Kidney (tissue), 13 donors: ENCODE measurements at regions not wholly inside any gene's neighbourhood (a gene's known extent, or its start where the extent isn't known, plus 50 kb on each side); places are given as distances from the start of the nearest gene placed in this dataset.

Source experiments
- DNase-seq, 5 donors: peaks; one replicate each; pipeline ENCODE4 v3.0.0-alpha.2; 2013 to 2020
- FAIRE-seq: peaks from 2 replicates; lab custom pipeline; 2012; peaks lifted over from hg19 to GRCh38; lab: Jason Lieb, UNC
- H3K27ac ChIP-seq, 2 donors: one replicate each; pipeline ENCODE4 v1.7.0; 2013; ENCODE audit warnings: low read depth in 2 of 2, low read length in 2 of 2, inconsistent platforms in 1 of 2
- H3K27me3 ChIP-seq: one replicate; pipeline ENCODE4 v1.7.1; 2013; ENCODE audit warnings: low read length, inconsistent platforms; ENCODE audit not compliant: control insufficient read depth, insufficient read depth
- H3K36me3 ChIP-seq, 3 donors: one replicate each; pipeline versions ENCODE4 v1.7.0 to v1.7.1; 2013; ENCODE audit warnings: low read length in 3 of 3, control low read depth in 1 of 3, inconsistent platforms in 1 of 3; ENCODE audit not compliant: insufficient read depth in 3 of 3, control insufficient read depth in 2 of 3
- H3K4me1 ChIP-seq, 3 donors: one replicate each; pipeline versions ENCODE4 v1.7.0 to v1.7.1; 2013; ENCODE audit warnings: low read length in 3 of 3, inconsistent platforms in 1 of 3, low read depth in 1 of 3; ENCODE audit not compliant: control insufficient read depth in 2 of 3, insufficient read depth in 2 of 3
- H3K4me3 ChIP-seq, 3 donors: one replicate each; pipeline versions ENCODE4 v1.7.0 to v1.8.1; 2013; ENCODE audit warnings: low read length in 3 of 3, control low read depth in 1 of 3, inconsistent platforms in 1 of 3
- H3K9ac ChIP-seq, 3 donors: one replicate each; pipeline versions ENCODE4 v1.7.0 to v1.7.1; 2013; ENCODE audit warnings: low read length in 3 of 3, control low read depth in 1 of 3, inconsistent platforms in 1 of 3
- H3K9me3 ChIP-seq, 3 donors: one replicate each; pipeline versions ENCODE4 v1.7.0 to v1.7.1; 2013; ENCODE audit warnings: low read length in 3 of 3, control low read depth in 1 of 3, inconsistent platforms in 1 of 3; ENCODE audit not compliant: control insufficient read depth in 2 of 3, insufficient read depth in 1 of 3
- CTCF ChIP-seq: IDR thresholded peaks from 3 replicates; pipeline ENCODE4 v1.5.1; 2012; ENCODE audit warnings: mild to moderate bottlenecking, moderate library complexity, borderline replicate concordance; ENCODE audit not compliant: insufficient read depth; ENCODE audit errors: extremely low read depth
- intact Hi-C: fragments of 100-400 bp; cut with DNase I; formaldehyde crosslinking; loops from one replicate; pipeline ENCODE4 v1.11.1; 2022
- donor health status: control.
- donor health status: control.
- donor health status: control.
- donor health status: control.
- donor health status: control.
- donor health status: DM: yes; HTN: yes; CAD: no.
- donor health status: Normal renal cell carcinoma (clear cell type).

GRCh38 chr9:89554307-89555035 is 50.3 kb upstream of the GADD45G start:
- Histone ChIP-seq H3K27ac (peak overlapping the region; percentile 64 to 74), H3K4me1 (peaks cover 0 to 42% (median 39%) of the 10 kb centered on the region in 3 donors), H3K4me3 (no peak overlapping the region), H3K36me3 (no peaks in the 10 kb centered on the region), H3K27me3 (no peaks in the 10 kb centered on the region), H3K9ac (no peak overlapping the region), H3K9me3 (no peaks in the 10 kb centered on the region)
- FAIRE-seq, result no peak
- intact Hi-C loops, result no loop called here
- no peak for TF ChIP-seq CTCF
- DNase-seq, result no peak

GRCh38 chr9:89553451-89554010 is 51.3 kb upstream of the GADD45G start:
- Histone ChIP-seq H3K27me3 (no peaks in the 10 kb centered on the region), H3K4me1 (peaks cover 0 to 47% (median 40%) of the 10 kb centered on the region in 3 donors), H3K4me3 (peak overlapping the region in 2 of 3 donors; percentile 2 to 38), H3K36me3 (no peaks in the 10 kb centered on the region), H3K27ac (peak overlapping the region; percentile 64 to 74), H3K9me3 (no peaks in the 10 kb centered on the region), H3K9ac (no peak overlapping the region)
- TF ChIP-seq CTCF, result no peak
- DNase-seq, result peak in 1 of 5 donors; percentile 35
- intact Hi-C loops, result no loop called here
- no peak for FAIRE-seq

GRCh38 chr9:89550346-89550927 is 52.5 kb upstream of the SEMA4D start:
- DNase-seq, result peak in 2 of 5 donors; percentile 51 to 62
- Histone ChIP-seq H3K36me3 (no peaks in the 10 kb centered on the region), H3K4me1 (peaks cover 0 to 39% (median 28%) of the 10 kb centered on the region in 3 donors), H3K27ac (peak overlapping the region; percentile 68 to 75), H3K9ac (no peak overlapping the region), H3K9me3 (no peaks in the 10 kb centered on the region), H3K4me3 (peak overlapping the region in 2 of 3 donors; percentile 41 to 51), H3K27me3 (no peaks in the 10 kb centered on the region)
- FAIRE-seq, result no peak
- no peak for TF ChIP-seq CTCF
- intact Hi-C loops, result no loop called here
